ENCODE measurements at regions not wholly inside any gene's neighbourhood (a gene's known extent, or its start where the extent isn't known, plus 50 kb on each side); places are given as distances from the start of the nearest gene placed in this dataset.

DNA sequence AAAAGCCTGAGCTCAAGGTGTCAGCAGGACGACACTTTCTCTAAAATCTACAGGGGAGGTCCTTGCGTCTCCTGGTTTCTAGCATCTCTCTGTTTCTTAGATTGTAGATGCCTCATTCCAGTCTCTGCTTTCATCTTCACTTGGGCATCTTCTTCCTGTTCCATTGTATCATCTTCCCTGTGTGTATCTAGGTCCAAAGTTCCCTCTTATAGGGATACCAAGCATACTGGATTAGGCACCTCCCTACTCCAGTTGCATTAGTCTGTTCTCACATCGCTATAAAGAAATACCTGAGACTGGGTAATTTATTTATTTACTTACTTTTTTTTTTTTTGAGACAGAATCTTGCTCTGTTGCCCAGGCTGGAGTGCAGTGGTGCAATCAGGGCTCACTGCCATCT lies 91.3 kb upstream of the ABCC4 start:
- POLR2A ChIA-PET (ENCODE audit: partially characterized antibody): no interaction called here
- no peak overlapping the region for H3K27ac ChIP-seq (ENCODE audit: low read depth, low read length)
- H2BK20ac ChIP-seq (ENCODE audit: low read length): no peak overlapping the region
- no peak overlapping the region for H2BK5ac ChIP-seq (ENCODE audit: low read depth, low read length)
- no peak overlapping the region for H2AFZ ChIP-seq (ENCODE audit: low read length)
- no peak overlapping the region for H2BK12ac ChIP-seq (ENCODE audit: low read depth, low read length)
- 93% methylated on average over 3 of the region's 3 CpGs; no CpG with 5 or more reads in 1 of the 2 experiments for WGBS, 2 experiments (ENCODE audit: extremely low coverage in 1 of 2, insufficient coverage in 1 of 2, insufficient read length in 1 of 2, insufficient replicate concordance in 2 of 2, low coverage in 1 of 2, low lambda C conversion rate in 2 of 2, missing lambda C conversion rate in 1 of 2)
- H4K91ac ChIP-seq (replicated peaks; ENCODE audit: insufficient read length, low read length): no peak overlapping the region
- TF ChIP-seq CHD2 (IDR thresholded peaks at IDR 0.05; ENCODE audit: low read length) (no peak), SIX5 (IDR thresholded peaks at IDR 0.05; ENCODE audit: low read depth, low read length) (no peak), RAD21 (IDR thresholded peaks at IDR 0.05 in 1 of 2, conservative IDR thresholded peaks at IDR 0.05 in 1 of 2; ENCODE audit: low read depth in 2 of 2, low read length in 2 of 2) (no peak), NANOG (IDR thresholded peaks at IDR 0.05; ENCODE audit: insufficient read depth, low read depth, low read length, poor library complexity, severe bottlenecking) (no peak), BCL11A (IDR thresholded peaks at IDR 0.05; ENCODE audit: low read depth in 2 of 2, low read length in 2 of 2) (no peak), CBX5 (IDR thresholded peaks at IDR 0.05; ENCODE audit: low read depth, low read length) (no peak), MAFK (IDR thresholded peaks at IDR 0.05; ENCODE audit: low read depth, low read length) (no peak), NRF1 (IDR thresholded peaks at IDR 0.05; ENCODE audit: low read depth, low read length) (no peak), EP300 (IDR thresholded peaks at IDR 0.05; ENCODE audit: borderline replicate concordance in 1 of 2, low read depth in 2 of 2, low read length in 2 of 2) (no peak), CEBPB (IDR thresholded peaks at IDR 0.05; ENCODE audit: low read depth, low read length) (no peak)
- DNase-seq (ENCODE audit: low read depth in 1 of 2, low spot score in 2 of 2) (no peak), FAIRE-seq (no peak)
- H3K4ac ChIP-seq (replicated peaks; ENCODE audit: insufficient read length, low read depth, low read length): no peak overlapping the region
- no peak overlapping the region for H3K4me3 ChIP-seq (ENCODE audit: extremely low read depth in 1 of 4, insufficient read depth in 2 of 4, low read depth in 3 of 4, low read length in 4 of 4)
- no peak overlapping the region for H3K9ac ChIP-seq (replicated peaks in 1 of 4; ENCODE audit: extremely low read depth in 1 of 4, low read depth in 3 of 4, low read length in 3 of 4)
- H3K27me3 ChIP-seq (replicated peaks in 1 of 4; ENCODE audit: control insufficient read depth in 3 of 4, extremely low read depth in 1 of 4, insufficient read depth in 3 of 4, low read length in 3 of 4): no peaks in the 10 kb centered on the region
- H3K56ac ChIP-seq (replicated peaks; ENCODE audit: insufficient read length, low read depth, low read length): no peak overlapping the region
- no peaks in the 10 kb centered on the region for H4K20me1 ChIP-seq (replicated peaks in 1 of 2; ENCODE audit: control insufficient read depth in 1 of 2, insufficient read depth in 2 of 2, low read length in 2 of 2)
- no peaks in the 10 kb centered on the region for H3K79me1 ChIP-seq (ENCODE audit: low read depth, low read length)
- no peaks in the 10 kb centered on the region for H3K36me3 ChIP-seq (ENCODE audit: control insufficient read depth in 2 of 4, insufficient read depth in 4 of 4, low read length in 3 of 4)
- no peak overlapping the region for H3K4me2 ChIP-seq (ENCODE audit: insufficient read depth in 1 of 2, low read depth in 2 of 2, low read length in 2 of 2)
- H3K4me1 ChIP-seq (replicated peaks in 1 of 4; ENCODE audit: control insufficient read depth in 3 of 4, insufficient read depth in 4 of 4, low read length in 3 of 4): no peaks in the 10 kb centered on the region
- no peak overlapping the region for H3K18ac ChIP-seq (ENCODE audit: extremely low read depth, low read length)
- H3K14ac ChIP-seq (ENCODE audit: insufficient read length): no peak overlapping the region
- H4K5ac ChIP-seq (ENCODE audit: insufficient read length, low read depth, low read length): no peak overlapping the region
- H2BK120ac ChIP-seq (replicated peaks; ENCODE audit: low read depth, low read length): no peak overlapping the region
- CTCF ChIA-PET (ENCODE audit: partially characterized antibody): interaction anchor here (0.7 to 3.4 kb wide), 4 partner anchors 11 to 299 kb away, joined by 3 to 17 read pairs (median 4); no protein-coding TSS in a partner anchor
- no peaks in the 10 kb centered on the region for H3K9me3 ChIP-seq (ENCODE audit: insufficient read depth in 2 of 2, low read depth in 1 of 2, low read length in 1 of 2)
- H2BK15ac ChIP-seq (ENCODE audit: low read length): no peak overlapping the region
- H3K79me2 ChIP-seq (ENCODE audit: control insufficient read depth in 1 of 2, insufficient read depth in 2 of 2, low read length in 2 of 2): no peaks in the 10 kb centered on the region
- no peaks in the 10 kb centered on the region; the same call in 1 of the 2 replicates for H3K23me2 ChIP-seq (ENCODE audit: low read depth, low read length)
- no peak overlapping the region for H2AK5ac ChIP-seq (ENCODE audit: low read depth, low read length)
- no peak overlapping the region for H3K23ac ChIP-seq (ENCODE audit: insufficient read length)
- H4K8ac ChIP-seq (ENCODE audit: extremely low read depth, insufficient read depth, low read length): no peak overlapping the region

All from H1 (cell line).